ENCODE measurements at regions not wholly inside any gene's neighbourhood (a gene's known extent, or its start where the extent isn't known, plus 50 kb on each side); places are given as distances from the start of the nearest gene placed in this dataset.
"Not testable (repeated sequence)": the region's sequence is repeated elsewhere in the genome, so short reads cannot be mapped to it uniquely, and the experiment has no call there.

DNA sequence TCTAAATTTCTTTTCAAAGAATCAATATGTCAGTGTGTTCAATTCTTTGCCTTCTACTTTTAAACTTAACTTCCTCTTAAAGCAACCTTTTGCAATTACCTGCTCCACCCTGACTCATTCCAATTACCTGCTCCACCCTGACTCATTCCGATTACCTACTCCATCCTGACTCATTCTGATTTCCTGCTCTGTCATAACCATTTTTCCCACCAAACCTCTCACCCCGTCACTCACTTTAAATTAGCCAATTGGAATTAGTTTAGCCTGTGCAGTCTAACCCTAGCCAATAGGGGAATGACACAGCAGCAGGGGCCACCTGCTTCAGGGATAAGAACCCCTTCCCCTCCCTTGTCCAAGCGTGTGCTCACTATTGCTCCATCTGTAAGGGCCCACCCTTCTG, 157.1 kb upstream of the POU1F1 start:
- TF ChIP-seq, protein P1, sequence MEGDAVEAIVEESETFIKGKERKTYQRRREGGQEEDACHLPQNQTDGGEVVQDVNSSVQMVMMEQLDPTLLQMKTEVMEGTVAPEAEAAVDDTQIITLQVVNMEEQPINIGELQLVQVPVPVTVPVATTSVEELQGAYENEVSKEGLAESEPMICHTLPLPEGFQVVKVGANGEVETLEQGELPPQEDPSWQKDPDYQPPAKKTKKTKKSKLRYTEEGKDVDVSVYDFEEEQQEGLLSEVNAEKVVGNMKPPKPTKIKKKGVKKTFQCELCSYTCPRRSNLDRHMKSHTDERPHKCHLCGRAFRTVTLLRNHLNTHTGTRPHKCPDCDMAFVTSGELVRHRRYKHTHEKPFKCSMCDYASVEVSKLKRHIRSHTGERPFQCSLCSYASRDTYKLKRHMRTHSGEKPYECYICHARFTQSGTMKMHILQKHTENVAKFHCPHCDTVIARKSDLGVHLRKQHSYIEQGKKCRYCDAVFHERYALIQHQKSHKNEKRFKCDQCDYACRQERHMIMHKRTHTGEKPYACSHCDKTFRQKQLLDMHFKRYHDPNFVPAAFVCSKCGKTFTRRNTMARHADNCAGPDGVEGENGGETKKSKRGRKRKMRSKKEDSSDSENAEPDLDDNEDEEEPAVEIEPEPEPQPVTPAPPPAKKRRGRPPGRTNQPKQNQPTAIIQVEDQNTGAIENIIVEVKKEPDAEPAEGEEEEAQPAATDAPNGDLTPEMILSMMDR (IDR thresholded peaks at IDR 0.05) = not testable (repeated sequence)
- not testable (repeated sequence) for TF ChIP-seq POLR2A (IDR thresholded peaks at IDR 0.05)
